Glutamatergic neuron (in vitro differentiated cells): ENCODE measurements at regions not wholly inside any gene's neighbourhood (a gene's known extent, or its start where the extent isn't known, plus 50 kb on each side); places are given as distances from the start of the nearest gene placed in this dataset.

Source experiments
- DNase-seq: peaks from one replicate; pipeline ENCODE4 v3.0.0; 2022
- H3K27ac Mint-ChIP-seq: one replicate; pipeline ENCODE4 v1.8.0; 2020; ENCODE audit warnings: mild to moderate bottlenecking, mixed read lengths, inconsistent platforms; ENCODE audit not compliant: unreplicated experiment
- H3K27me3 Mint-ChIP-seq: one replicate; pipeline ENCODE4 v1.8.0; 2020; ENCODE audit warnings: mild to moderate bottlenecking, moderate library complexity, mixed read lengths, inconsistent platforms; ENCODE audit not compliant: unreplicated experiment
- H3K36me3 Mint-ChIP-seq: one replicate; pipeline ENCODE4 v1.8.0; 2020; ENCODE audit warnings: mild to moderate bottlenecking, mixed read lengths, inconsistent platforms; ENCODE audit not compliant: unreplicated experiment
- H3K4me1 Mint-ChIP-seq: one replicate; pipeline ENCODE4 v1.8.0; 2020; ENCODE audit warnings: mild to moderate bottlenecking, low read depth, mixed read lengths, inconsistent platforms; ENCODE audit not compliant: unreplicated experiment
- H3K4me3 Mint-ChIP-seq: one replicate; pipeline ENCODE4 v1.8.0; 2020; ENCODE audit warnings: mild to moderate bottlenecking, mixed read lengths, inconsistent platforms; ENCODE audit not compliant: unreplicated experiment
- H3K9me3 Mint-ChIP-seq: one replicate; pipeline ENCODE4 v1.8.0; 2020; ENCODE audit warnings: mild to moderate bottlenecking, moderate library complexity, mixed read lengths, inconsistent platforms; ENCODE audit not compliant: unreplicated experiment
- TF ChIP-seq, protein P1 (sequence below): fragments of 200-600 bp; sonication (generic); IDR thresholded peaks from one replicate; pipeline ENCODE4 v1.5.0; 2021; ENCODE audit not compliant: partially characterized antibody, unreplicated experiment

- no peaks in the 10 kb centered on the region for H3K4me1 Mint-ChIP-seq
- DNase-seq, result no peak
- H3K9me3 Mint-ChIP-seq, result no peaks in the 10 kb centered on the region
- peaks cover 1% of the 10 kb centered on the region for H3K27me3 Mint-ChIP-seq
- TF ChIP-seq, protein P1, sequence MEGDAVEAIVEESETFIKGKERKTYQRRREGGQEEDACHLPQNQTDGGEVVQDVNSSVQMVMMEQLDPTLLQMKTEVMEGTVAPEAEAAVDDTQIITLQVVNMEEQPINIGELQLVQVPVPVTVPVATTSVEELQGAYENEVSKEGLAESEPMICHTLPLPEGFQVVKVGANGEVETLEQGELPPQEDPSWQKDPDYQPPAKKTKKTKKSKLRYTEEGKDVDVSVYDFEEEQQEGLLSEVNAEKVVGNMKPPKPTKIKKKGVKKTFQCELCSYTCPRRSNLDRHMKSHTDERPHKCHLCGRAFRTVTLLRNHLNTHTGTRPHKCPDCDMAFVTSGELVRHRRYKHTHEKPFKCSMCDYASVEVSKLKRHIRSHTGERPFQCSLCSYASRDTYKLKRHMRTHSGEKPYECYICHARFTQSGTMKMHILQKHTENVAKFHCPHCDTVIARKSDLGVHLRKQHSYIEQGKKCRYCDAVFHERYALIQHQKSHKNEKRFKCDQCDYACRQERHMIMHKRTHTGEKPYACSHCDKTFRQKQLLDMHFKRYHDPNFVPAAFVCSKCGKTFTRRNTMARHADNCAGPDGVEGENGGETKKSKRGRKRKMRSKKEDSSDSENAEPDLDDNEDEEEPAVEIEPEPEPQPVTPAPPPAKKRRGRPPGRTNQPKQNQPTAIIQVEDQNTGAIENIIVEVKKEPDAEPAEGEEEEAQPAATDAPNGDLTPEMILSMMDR, result no peak
- H3K36me3 Mint-ChIP-seq, result peaks cover 4% of the 10 kb centered on the region
- H3K4me3 Mint-ChIP-seq, result no peak overlapping the region
- H3K27ac Mint-ChIP-seq, result no peak overlapping the region
Measured at GRCh38 chr11:62055970-62056369, 67.8 kb upstream of the INCENP start.

DNA sequence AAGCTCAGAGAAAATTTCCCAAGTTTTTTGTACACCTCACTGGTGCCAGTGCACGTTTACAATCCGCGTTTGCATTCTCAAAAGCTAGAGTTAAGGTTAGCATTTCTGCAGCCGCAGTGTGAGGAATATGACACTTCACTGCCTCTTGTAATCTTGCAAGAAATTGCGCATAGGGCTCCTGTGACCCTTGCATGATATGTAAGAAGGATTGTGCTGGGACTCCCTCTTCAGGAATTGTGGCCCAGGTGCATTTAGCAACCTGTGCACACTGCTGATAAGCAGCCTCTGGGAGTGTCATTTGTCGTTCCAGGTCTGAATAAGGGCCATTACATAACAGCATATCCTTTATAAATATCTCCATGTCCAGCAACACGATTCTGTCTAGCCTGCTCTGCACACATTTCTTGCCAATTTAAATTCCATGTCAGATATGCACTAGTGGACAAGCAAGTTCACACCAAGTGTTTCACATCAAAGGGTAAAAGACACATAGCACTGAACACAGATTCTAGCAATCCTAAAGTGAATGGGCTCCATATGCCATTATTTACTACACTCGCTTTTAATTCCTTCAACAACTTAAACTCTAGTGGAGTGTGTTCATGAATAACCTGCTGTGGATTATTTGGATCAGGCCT lies 69.2 kb upstream of the INCENP start:
- H3K36me3 Mint-ChIP-seq, result peaks cover 4% of the 10 kb centered on the region
- H3K9me3 Mint-ChIP-seq, result no peaks in the 10 kb centered on the region
- no peak overlapping the region for H3K4me3 Mint-ChIP-seq
- H3K4me1 Mint-ChIP-seq, result no peaks in the 10 kb centered on the region
- DNase-seq, result no peak
- peaks cover 1% of the 10 kb centered on the region for H3K27me3 Mint-ChIP-seq
- TF ChIP-seq, protein P1, result no peak
- no peak overlapping the region for H3K27ac Mint-ChIP-seq

GRCh38 chr11:62054081-62054480 lies 69.7 kb upstream of the INCENP start:
- Mint-ChIP-seq H3K4me3 (no peak overlapping the region), H3K36me3 (peaks cover 4% of the 10 kb centered on the region), H3K9me3 (no peaks in the 10 kb centered on the region), H3K4me1 (no peaks in the 10 kb centered on the region), H3K27me3 (peaks cover 1% of the 10 kb centered on the region), H3K27ac (no peak overlapping the region)
- no peak for DNase-seq
- TF ChIP-seq, protein P1, result no peak

DNA sequence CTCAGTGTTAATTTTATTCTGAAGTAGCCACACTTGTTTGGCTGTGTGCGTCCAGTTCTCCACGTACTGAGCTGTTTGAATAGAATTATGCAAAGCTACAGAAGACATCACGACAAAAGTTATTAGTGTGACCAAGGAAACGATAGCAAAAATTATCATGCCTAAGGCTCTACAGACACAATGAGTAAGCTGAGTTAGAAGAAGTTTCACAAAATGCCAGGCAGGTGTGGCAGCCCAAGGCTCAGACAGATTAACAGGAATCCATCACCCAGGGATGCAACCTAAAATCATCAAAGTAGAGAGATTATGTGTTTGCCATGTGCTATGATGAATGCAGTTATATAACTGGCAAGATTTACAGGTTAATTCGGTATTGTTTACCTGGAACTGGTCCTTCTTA lies 73.1 kb upstream of the INCENP start:
- TF ChIP-seq, protein P1, result no peak
- Mint-ChIP-seq H3K27me3 (no peaks in the 10 kb centered on the region), H3K4me3 (no peak overlapping the region), H3K36me3 (peaks cover 2% of the 10 kb centered on the region), H3K27ac (no peak overlapping the region), H3K4me1 (no peaks in the 10 kb centered on the region), H3K9me3 (no peaks in the 10 kb centered on the region)
- no peak for DNase-seq

DNA sequence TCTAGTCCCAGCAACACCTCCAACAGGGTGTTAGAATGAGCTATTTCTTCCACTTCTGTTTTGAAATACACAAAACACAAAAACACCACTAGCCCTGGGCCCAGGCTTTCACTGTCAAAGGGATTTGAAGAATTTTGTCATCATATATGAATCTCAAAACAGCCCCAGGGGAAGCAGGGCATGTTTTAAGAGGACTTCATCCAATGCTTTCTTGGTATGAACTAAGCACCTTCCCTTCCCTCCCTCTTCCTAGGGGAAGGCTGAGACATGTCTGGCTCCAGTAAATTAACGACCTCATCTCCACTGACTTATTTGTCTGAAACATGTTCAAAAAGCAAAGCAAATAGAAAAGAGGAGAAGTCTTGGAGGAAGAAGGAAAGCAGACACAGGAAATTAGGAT lies 75.7 kb upstream of the INCENP start:
- Mint-ChIP-seq H3K27me3 (no peaks in the 10 kb centered on the region), H3K4me3 (no peak overlapping the region), H3K27ac (no peak overlapping the region), H3K9me3 (no peaks in the 10 kb centered on the region), H3K36me3 (no peaks in the 10 kb centered on the region), H3K4me1 (no peaks in the 10 kb centered on the region)
- TF ChIP-seq, protein P1, result no peak
- no peak for DNase-seq
